ENCODE measurements at regions not wholly inside any gene's neighbourhood (a gene's known extent, or its start where the extent isn't known, plus 50 kb on each side); places are given as distances from the start of the nearest gene placed in this dataset.

DNA sequence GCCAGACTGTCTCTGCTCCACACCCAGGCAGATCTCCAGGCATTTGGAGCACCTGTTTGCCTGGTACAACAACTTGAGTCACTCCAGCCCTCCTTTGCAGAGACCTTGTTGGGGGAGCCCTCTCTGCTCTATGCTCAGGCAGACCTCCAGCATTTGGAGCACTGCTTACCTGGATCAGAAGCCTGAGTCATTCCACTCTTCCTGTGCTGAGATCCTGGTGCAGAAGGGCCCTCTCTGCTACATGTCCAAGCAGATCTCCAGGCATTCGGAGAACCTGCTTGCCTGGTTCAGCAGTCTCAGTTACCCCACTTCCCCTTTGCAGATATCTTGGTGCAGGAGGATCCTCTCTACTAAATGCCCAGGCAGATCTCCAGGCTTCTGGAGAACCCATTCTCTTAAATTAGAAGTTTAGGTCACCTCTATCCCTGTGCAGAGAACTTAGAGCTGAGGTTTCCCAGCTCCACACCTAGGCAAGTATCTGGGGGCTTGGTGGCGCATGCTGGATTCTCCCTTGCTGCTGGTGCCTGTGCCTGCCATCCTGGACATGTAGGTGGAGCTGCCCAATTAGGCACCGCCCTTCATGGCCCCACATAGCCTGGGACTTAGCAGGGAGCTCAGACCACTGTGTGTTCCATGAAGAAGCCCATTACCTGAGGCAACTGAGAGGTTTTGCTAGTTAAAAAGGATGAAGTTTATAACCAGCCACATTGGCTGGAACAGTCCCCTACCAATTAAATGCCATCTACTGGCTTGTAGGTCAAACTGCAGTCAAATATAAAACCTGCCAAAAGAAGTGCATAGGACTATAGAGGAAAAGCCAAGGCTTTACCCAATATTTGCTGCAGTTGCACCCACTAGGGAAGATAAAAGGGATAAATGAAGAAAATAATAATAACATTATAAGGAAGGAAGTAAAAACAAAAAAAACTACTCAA lies 97.6 kb upstream of the SLITRK6 start:
- ATAC-seq (ENCODE audit: low read depth) (no peak; the same call in 1 of the 2 replicates), DNase-seq (peak; percentile 0)
- ChIA-PET POLR2A (ENCODE audit: unreplicated experiment) (no interaction called here), CTCF (no interaction called here)
- Histone ChIP-seq H3K9me3 (ENCODE audit: control insufficient read depth, insufficient read depth, low read length) (no peaks in the 10 kb centered on the region), H4K8ac (ENCODE audit: low read depth in 2 of 2, low read length in 2 of 2) (no peak overlapping the region), H3K23ac (ENCODE audit: low read depth, low read length) (no peak overlapping the region), H3K36me3 (ENCODE audit: control insufficient read depth, insufficient read depth, low read length) (no peaks in the 10 kb centered on the region), H4K91ac (ENCODE audit: insufficient read depth, low read depth, low read length) (no peak overlapping the region), H3K9ac (ENCODE audit: low read depth, low read length) (no peak overlapping the region), H2BK5ac (ENCODE audit: low read depth, low read length, poor library complexity, severe bottlenecking) (no peak overlapping the region), H3K18ac (ENCODE audit: low read depth, low read length) (no peak overlapping the region), H2AK5ac (ENCODE audit: low read depth, low read length) (no peak overlapping the region), H3K9me1 (ENCODE audit: insufficient read depth, low read length) (no peaks in the 10 kb centered on the region), H3K4ac (ENCODE audit: low read depth, low read length) (no peak overlapping the region), H4K20me1 (ENCODE audit: insufficient read depth, low read length) (no peaks in the 10 kb centered on the region), H2AFZ (replicated peaks; ENCODE audit: low read length, poor library complexity) (no peak overlapping the region), H3K4me1 (ENCODE audit: control insufficient read depth, insufficient read depth, low read length) (no peaks in the 10 kb centered on the region), H3K14ac (replicated peaks; ENCODE audit: low read depth, low read length) (no peak overlapping the region), H3K56ac (ENCODE audit: extremely low read depth, insufficient read depth, low read length) (no peak overlapping the region), H2BK120ac (ENCODE audit: low read depth, low read length) (no peak overlapping the region), H2BK15ac (ENCODE audit: low read depth, low read length) (no peak overlapping the region), H2AK9ac (replicated peaks; ENCODE audit: low read depth, low read length, poor library complexity) (no peak overlapping the region), H3K4me2 (ENCODE audit: low read depth, low read length) (no peak overlapping the region), H3K27ac (ENCODE audit: insufficient read depth, low read length) (no peak overlapping the region), H3K79me1 (ENCODE audit: low read depth in 1 of 2, low read length in 2 of 2) (no peaks in the 10 kb centered on the region), H4K5ac (ENCODE audit: low read depth, low read length) (no peak overlapping the region), H3K27me3 (ENCODE audit: control insufficient read depth, insufficient read depth, low read length) (no peaks in the 10 kb centered on the region), H3K4me3 (ENCODE audit: insufficient read depth, low read depth, low read length) (no peak overlapping the region), H2BK20ac (ENCODE audit: low read depth, low read length) (no peak overlapping the region)
- WGBS, 2 experiments (ENCODE audit: extremely low coverage in 2 of 2, insufficient read length in 1 of 2): no CpG with 5 or more reads among the region's 3 CpGs
- no TSS peak for BruUV-seq (replicated peaks)
- dilution Hi-C loops (cut with HindIII; ENCODE audit: low sequenced_read_pairs, unreplicated experiment) (no loop called here), intact Hi-C loops (cut with micrococcal nuclease) (no loop called here), in situ Hi-C loops (cut with MboI; ENCODE audit: low sequenced_read_pairs) (no loop called here)
- TF ChIP-seq, protein P1, sequence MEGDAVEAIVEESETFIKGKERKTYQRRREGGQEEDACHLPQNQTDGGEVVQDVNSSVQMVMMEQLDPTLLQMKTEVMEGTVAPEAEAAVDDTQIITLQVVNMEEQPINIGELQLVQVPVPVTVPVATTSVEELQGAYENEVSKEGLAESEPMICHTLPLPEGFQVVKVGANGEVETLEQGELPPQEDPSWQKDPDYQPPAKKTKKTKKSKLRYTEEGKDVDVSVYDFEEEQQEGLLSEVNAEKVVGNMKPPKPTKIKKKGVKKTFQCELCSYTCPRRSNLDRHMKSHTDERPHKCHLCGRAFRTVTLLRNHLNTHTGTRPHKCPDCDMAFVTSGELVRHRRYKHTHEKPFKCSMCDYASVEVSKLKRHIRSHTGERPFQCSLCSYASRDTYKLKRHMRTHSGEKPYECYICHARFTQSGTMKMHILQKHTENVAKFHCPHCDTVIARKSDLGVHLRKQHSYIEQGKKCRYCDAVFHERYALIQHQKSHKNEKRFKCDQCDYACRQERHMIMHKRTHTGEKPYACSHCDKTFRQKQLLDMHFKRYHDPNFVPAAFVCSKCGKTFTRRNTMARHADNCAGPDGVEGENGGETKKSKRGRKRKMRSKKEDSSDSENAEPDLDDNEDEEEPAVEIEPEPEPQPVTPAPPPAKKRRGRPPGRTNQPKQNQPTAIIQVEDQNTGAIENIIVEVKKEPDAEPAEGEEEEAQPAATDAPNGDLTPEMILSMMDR (conservative IDR thresholded peaks at IDR 0.05; ENCODE audit: low read depth, low read length): 0 out of 2 replicates have a peak, but pooled peaks have one; percentile 8
- TF ChIP-seq SMC3 (IDR thresholded peaks at IDR 0.05; ENCODE audit: low read depth, low read length): no peak
- no peak for TF ChIP-seq MAFK (IDR thresholded peaks at IDR 0.05; ENCODE audit: low read depth, low read length)

Measured in IMR-90 (cell line).